Activated CD8-positive, alpha-beta memory T cell treated with anti-CD3 and anti-CD28 coated beads, Interleukin-2, amount 50 U/mL, for 1 hour (primary cell): ENCODE measurements at regions not wholly inside any gene's neighbourhood (a gene's known extent, or its start where the extent isn't known, plus 50 kb on each side); places are given as distances from the start of the nearest gene placed in this dataset.
"Not testable (repeated sequence)": the region's sequence is repeated elsewhere in the genome, so short reads cannot be mapped to it uniquely, and the experiment has no call there.

ENCODE experiments used
- DNase-seq: peaks from one replicate; pipeline ENCODE4 v3.0.0-alpha.2; 2020; ENCODE audit errors: extremely low read depth

DNA sequence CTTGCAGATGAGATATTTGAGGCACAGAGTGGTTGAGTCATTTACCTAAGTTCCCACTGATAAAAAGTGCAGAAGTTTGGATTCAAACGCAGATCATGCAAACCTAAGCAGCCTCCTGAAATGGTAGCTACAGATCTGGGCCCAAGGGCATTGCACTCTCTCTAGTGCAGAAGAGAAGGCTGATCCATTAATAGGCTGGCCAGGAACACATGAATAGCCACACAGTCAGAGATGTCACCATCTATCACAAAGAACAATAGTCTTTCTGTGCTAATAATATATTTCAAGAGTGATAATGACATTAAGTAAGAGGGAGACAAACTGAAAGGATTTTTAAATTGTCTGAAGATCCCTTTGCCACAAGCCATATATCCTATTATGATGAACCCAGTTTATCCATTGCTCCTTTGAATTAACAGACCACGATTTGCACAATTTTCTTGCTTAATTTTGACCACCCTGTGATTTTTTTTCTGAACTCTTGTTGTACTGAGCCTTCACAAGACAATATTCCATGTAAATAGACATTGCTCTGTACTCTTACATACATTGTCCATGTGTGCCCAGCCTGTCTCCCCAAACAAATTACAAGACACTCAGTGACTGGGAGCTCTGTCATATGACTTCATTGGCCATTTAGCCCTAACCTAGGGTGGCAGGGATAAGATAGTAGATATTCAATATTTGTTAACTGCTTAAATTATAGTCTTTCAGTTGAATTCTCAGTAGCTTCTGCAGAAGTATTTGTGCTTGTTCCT is 112.4 kb upstream of the RBPJ start:
- no peak for DNase-seq

GRCh38 chr4:26209378-26209777 is 111.4 kb upstream of the RBPJ start:
- DNase-seq = not testable (repeated sequence)

DNA sequence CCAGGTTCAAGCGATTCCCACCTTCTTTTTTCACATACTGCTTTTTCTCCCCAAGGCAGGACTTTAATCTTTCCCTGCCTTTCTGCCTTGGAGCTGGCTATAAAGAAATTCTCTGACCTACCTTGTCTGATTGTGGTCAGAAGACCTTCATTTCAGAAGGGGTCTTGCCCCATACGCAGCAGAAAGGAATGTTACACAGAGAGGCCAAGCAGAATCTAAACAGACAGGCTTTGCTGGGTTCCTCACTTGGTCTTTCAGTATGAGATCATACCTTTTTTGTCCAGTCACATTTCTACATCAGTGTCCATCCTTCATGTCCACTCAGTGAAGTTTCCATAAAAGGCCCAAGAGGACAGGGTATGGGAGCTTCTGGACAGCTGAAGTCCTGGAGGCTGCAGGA is 108.3 kb upstream of the RBPJ start:
- DNase-seq = no peak

DNA sequence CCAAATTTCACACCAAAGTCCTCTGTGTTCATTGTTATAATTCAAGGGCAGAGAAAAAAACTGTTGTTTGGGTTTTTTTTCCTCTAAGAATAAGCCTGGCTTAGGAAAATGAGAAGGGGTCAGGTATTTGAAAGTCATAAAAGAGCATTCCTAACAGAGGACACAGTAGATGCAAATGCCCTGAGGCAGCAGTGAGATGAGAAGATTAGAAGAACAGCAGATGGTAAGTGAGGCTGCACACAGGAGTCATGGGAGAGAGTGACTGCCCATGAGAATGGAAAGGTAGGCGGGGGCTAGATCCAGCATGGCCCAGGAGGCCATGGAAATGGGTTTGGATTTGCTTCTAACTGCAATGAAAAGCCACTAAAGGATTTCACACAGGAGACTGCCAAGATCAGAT is 107.5 kb upstream of the RBPJ start:
- no peak for DNase-seq

DNA sequence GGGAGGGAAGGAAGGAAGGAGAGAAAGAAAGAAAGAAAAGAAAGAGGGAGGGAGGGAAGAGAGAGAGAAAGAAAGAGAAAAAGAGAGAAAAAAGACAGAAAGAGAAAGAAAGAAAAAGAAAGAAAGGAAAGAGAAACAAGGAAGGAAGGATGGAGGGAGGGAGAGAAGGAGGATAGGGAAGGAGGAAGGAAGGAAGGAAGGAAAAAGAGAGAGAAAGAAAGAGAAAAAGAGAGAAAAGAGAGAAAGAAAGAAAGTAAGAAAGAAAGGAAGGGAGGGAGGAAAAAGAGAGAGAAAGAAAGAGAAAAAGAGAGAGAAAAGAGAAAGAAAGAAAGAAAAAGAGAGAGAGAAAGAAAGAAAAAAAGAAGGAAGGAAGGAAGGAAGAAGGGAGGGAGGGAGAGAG is 105.8 kb upstream of the RBPJ start:
- DNase-seq = no peak

- DNase-seq = no peak
These were observed 105.1 kb upstream of the RBPJ start for GRCh38 chr4:26215725-26216124.

GRCh38 chr4:26217481-26217880 is 103.3 kb upstream of the RBPJ start:
- DNase-seq = no peak

DNA sequence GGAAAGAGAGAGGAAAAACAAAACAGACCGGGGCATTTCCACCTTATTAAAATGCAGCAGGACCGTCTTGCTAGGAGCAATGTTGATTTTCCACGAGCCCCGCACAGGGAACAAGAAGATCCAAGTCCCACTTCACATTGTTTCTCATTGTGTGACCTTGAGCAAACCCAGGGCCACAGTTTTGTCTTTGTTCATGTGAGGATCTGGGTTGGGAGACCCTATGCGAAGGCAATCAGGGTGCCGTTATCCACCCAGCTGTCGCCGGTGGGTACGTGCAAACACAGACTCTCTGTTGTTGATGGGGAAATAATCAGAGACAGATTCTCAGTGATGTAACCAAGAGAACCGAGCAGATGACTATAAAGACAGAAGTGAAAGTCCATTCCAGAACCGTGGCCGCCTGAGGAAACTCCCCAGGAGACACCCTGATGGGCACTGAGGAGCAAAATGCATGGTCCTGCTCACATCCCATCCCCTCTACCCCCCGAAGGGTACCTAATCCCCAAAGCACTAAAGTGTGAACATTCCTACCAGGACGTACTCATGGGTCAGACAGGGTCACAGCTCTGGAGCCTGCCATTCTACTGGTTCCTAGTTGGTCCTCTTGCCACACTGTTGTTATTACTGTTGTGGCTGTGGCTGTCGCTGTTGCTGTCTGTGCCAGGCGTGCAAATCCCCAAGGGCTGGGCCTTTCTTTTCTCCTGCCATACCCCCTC is 102.7 kb upstream of the RBPJ start:
- no peak for DNase-seq

- DNase-seq = no peak
These were observed 101.9 kb upstream of the RBPJ start for GRCh38 chr4:26218677-26219605.

GRCh38 chr4:26220696-26221095 is 100.1 kb upstream of the RBPJ start:
- DNase-seq = no peak

DNA sequence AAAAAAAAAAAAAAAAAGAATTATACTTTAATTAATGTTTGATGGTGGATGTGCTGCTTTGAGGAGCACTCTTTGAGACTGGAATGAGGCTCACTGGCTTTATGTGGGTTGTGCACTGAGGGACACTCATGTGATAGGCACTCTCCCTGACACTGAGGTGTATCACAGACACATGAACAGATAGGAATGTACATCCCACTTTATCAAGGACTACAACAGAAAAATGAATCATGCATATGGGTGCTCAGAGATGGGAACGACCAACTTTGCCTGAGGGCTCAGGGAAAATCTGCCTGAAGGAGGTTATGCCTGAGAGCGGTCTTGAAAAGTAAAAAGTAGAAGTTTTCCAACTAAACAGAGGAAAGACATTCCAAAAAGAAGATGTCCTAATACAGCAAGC is 97.7 kb upstream of the RBPJ start:
- DNase-seq = no peak

- DNase-seq = no peak
These were observed 94.0 kb upstream of the RBPJ start for GRCh38 chr4:26226629-26227376.

GRCh38 chr4:26227601-26228229 is 93.1 kb upstream of the RBPJ start:
- no peak for DNase-seq

- DNase-seq = no peak
These were observed 91.9 kb upstream of the RBPJ start for GRCh38 chr4:26228883-26229282.

DNA sequence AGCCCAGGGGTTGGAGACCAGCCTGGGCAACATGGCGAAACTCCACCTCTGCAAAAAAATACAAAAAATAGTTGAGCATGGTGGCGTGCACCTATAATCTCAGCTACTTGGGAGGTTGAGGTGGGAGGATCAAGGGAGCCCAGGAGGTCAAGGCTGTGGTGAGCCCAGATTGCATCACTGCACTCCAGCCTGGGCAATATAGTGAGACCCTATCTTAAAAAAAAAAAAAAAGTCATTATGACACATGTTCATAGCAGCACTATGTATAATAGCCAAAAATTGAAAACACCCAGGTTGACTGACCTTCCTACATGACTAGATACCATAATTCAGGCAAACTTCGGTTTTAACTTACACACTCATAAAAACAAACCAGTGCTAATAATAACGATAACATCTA is 90.8 kb upstream of the RBPJ start:
- no peak for DNase-seq

DNA sequence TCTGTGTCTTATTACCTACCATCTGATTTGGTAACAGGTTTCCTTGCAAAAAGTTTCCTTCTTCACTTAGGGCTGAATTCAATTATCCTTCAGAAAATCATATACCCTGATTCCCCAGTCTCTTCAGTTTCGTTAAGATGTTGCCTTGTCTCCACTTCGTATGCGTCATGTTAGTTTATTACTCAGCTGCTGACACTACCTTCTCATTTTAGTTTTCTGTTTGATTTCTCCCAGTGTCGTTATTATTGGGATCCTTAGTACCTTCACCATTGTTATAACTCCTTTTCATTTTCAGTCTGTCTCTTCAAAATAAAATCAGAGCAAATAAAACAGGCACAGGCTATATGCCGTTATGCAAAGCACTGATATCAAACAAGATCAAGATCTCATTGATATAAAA is 87.5 kb upstream of the RBPJ start:
- no peak for DNase-seq

DNA sequence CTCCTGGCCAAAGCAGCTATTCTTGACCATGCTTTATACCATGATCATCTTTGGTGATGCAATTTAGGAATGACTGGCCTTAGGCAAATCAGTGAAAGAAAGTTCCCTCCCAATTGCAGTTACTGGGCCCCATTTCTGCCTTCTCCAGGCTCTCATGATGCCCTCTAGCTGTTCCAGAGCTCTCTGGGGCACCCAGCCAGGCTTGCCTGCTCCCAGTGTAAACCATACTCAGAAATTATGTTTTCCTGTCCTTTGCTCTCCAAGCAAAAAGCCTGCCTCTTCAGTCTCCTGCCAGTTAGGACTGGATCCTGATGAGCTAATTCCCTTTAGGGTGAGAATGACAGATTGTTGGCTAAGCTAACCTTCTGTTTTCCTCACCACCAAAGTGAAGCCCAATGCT is 85.3 kb upstream of the RBPJ start:
- no peak for DNase-seq

- no peak for DNase-seq
These were observed 82.9 kb upstream of the RBPJ start for GRCh38 chr4:26237916-26238315.

GRCh38 chr4:26238426-26238777 is 82.4 kb upstream of the RBPJ start:
- DNase-seq = no peak

DNA sequence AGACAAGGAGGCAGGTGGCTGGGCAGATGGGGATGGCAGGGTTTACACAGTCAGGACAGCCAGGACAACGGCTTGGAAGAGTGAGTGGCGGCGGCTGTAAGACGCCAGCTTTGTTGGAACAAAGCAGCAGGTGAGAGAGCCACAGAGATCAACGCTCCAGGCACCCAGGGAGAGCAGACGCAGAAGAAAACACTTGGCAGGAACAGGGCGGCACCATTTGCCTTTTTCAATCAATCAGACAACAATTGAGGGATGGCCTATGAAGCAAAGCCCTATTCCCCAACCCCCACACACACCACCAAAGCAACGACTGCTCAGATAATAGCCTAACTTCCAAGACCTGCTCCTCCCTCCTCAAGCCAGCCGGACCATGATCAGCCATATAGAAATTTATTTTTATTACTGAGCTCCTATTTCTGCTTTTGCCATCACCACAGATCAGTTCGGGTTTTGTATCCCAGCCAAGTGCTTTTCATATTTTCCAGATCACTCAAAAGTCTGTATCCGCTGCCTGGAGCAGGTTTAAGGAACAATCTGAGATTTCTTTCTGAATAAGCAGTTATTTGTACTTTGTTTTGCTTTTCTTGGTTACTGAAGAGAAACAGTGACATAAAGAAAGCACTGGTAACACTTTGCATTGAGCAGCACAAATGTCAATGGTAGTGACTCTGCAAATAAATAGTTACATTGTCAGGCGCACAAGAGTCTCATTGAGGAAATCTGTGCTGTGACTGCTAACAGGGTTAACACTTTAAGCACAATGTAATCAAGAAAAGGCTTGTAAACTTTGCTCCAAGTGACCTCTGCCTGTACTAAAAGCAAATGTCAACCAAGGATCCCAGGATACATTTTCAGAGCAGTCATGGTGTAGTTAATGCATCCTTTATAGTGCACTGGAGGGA is 81.8 kb upstream of the RBPJ start:
- DNase-seq = no peak
